Uterus (tissue), 3 donors: ENCODE measurements at regions not wholly inside any gene's neighbourhood (a gene's known extent, or its start where the extent isn't known, plus 50 kb on each side); places are given as distances from the start of the nearest gene placed in this dataset.
"Not testable (repeated sequence)": the region's sequence is repeated elsewhere in the genome, so short reads cannot be mapped to it uniquely, and the experiment has no call there.

Experiments used
- DNase-seq, 2 donors: peaks; one replicate each; pipeline ENCODE4 v3.0.0-alpha.2; 2019 to 2020
- H3K27ac ChIP-seq, 2 donors: fragments of 200-600 bp; sonication (generic); 1 replicate in 1 of 2; 2 replicates in 1 of 2; pipeline ENCODE4 v1.5.1; 2016 to 2018
- H3K27me3 ChIP-seq, 2 donors: fragments of 200-600 bp; sonication (generic); one replicate each; pipeline ENCODE4 v1.5.1; 2018 to 2019; ENCODE audit warnings: control low read depth in 1 of 2
- H3K36me3 ChIP-seq, 2 donors: fragments of 200-600 bp; sonication (generic); one replicate each; pipeline ENCODE4 v1.5.1; 2019; ENCODE audit warnings: control low read depth in 1 of 2
- H3K4me1 ChIP-seq, 2 donors: fragments of 200-600 bp; sonication (generic); one replicate each; pipeline ENCODE4 v1.5.1; 2018 to 2019; ENCODE audit warnings: control low read depth in 1 of 2
- H3K4me3 ChIP-seq, 2 donors: fragments of 200-600 bp; sonication (generic); 1 replicate in 1 of 2; 2 replicates in 1 of 2; pipeline ENCODE4 v1.5.1; 2018 to 2019; ENCODE audit warnings: mild to moderate bottlenecking in 1 of 2
- H3K9me3 ChIP-seq, 2 donors: fragments of 200-600 bp; sonication (generic); one replicate each; pipeline ENCODE4 v1.5.1; 2019; ENCODE audit warnings: control low read depth in 1 of 2
- POLR2A ChIP-seq, 2 donors: fragments of 450-650 bp; IDR thresholded peaks; one replicate each; pipeline ENCODE4 v1.6.1; 2016; ENCODE audit warnings: antibody characterized with exemption in 2 of 2, mild to moderate bottlenecking in 1 of 2, moderate library complexity in 1 of 2
- intact Hi-C: fragments of 100-400 bp; cut with DNase I; formaldehyde crosslinking; loops from one replicate; pipeline ENCODE4 v1.15.1; 2023; ENCODE audit warnings: low total_unique reads
- TF ChIP-seq, protein P1 (sequence below), 4 experiments: fragments of 200-600 bp in 2 of 4; fragments of 450-650 bp in 2 of 4; sonication (generic) in 2 of 4; IDR thresholded peaks; one replicate each; pipeline ENCODE4 v1.5.1; 2016 to 2019; ENCODE audit warnings: antibody characterized with exemption in 4 of 4, mild to moderate bottlenecking in 2 of 4, moderate library complexity in 1 of 4
- donor health status: DM: yes; HTN: yes; CAD: no.

- Histone ChIP-seq H3K4me3 (no peak overlapping the region), H3K27me3 (no peaks in the 10 kb centered on the region), H3K9me3 (no peaks in the 10 kb centered on the region), H3K4me1 (no peaks in the 10 kb centered on the region), H3K27ac (no peak overlapping the region), H3K36me3 (no peaks in the 10 kb centered on the region)
- intact Hi-C loops, result no loop called here
- TF ChIP-seq, protein P1, sequence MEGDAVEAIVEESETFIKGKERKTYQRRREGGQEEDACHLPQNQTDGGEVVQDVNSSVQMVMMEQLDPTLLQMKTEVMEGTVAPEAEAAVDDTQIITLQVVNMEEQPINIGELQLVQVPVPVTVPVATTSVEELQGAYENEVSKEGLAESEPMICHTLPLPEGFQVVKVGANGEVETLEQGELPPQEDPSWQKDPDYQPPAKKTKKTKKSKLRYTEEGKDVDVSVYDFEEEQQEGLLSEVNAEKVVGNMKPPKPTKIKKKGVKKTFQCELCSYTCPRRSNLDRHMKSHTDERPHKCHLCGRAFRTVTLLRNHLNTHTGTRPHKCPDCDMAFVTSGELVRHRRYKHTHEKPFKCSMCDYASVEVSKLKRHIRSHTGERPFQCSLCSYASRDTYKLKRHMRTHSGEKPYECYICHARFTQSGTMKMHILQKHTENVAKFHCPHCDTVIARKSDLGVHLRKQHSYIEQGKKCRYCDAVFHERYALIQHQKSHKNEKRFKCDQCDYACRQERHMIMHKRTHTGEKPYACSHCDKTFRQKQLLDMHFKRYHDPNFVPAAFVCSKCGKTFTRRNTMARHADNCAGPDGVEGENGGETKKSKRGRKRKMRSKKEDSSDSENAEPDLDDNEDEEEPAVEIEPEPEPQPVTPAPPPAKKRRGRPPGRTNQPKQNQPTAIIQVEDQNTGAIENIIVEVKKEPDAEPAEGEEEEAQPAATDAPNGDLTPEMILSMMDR (IDR thresholded peaks at IDR 0.05), result no peak
- no peak for TF ChIP-seq POLR2A (IDR thresholded peaks at IDR 0.05)
- no peak for DNase-seq
Observed at GRCh38 chr3:159390656-159391212, 588.9 kb downstream of the MFSD1 start.

DNA sequence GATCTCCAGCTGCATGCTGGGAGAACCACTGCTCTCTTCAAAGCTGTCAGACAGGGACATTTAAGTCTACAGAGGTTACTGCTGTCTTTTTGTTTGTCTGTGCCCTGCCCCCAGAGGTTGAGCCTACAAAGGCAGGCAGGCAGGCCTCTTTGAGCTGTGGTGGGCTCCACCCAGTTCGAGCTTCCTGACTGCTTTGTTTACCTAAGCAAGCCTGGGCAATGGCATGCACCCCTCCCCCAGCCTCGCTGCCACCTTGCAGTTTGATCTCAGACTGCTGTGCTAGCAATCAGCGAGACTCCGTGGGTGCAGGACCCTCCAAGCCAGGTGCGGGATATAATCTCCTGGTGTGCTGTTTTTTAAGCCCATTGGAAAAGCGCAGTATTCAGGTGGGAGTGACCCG is 591.0 kb upstream of the IL12A start:
- H3K36me3 ChIP-seq, intact Hi-C loops, DNase-seq, H3K27me3 ChIP-seq, H3K27ac ChIP-seq, H3K9me3 ChIP-seq, H3K4me3 ChIP-seq, H3K4me1 ChIP-seq: not testable (repeated sequence)

GRCh38 chr3:159401069-159401468 is 587.6 kb upstream of the IL12A start:
- H3K27me3 ChIP-seq, result no peaks in the 10 kb centered on the region
- H3K4me1 ChIP-seq, result no peaks in the 10 kb centered on the region
- H3K36me3 ChIP-seq, result no peaks in the 10 kb centered on the region
- no peak overlapping the region for H3K4me3 ChIP-seq
- no peak for DNase-seq
- H3K9me3 ChIP-seq, result no peaks in the 10 kb centered on the region
- TF ChIP-seq POLR2A (IDR thresholded peaks at IDR 0.05), result no peak
- TF ChIP-seq, protein P1 (IDR thresholded peaks at IDR 0.05), result no peak
- intact Hi-C loops, result no loop called here
- no peak overlapping the region for H3K27ac ChIP-seq

- H3K9me3 ChIP-seq, DNase-seq, H3K36me3 ChIP-seq, H3K4me1 ChIP-seq, H3K27me3 ChIP-seq, intact Hi-C loops, H3K27ac ChIP-seq, H3K4me3 ChIP-seq: not testable (repeated sequence)
Observed at GRCh38 chr3:159409711-159410110, 578.9 kb upstream of the IL12A start.

DNA sequence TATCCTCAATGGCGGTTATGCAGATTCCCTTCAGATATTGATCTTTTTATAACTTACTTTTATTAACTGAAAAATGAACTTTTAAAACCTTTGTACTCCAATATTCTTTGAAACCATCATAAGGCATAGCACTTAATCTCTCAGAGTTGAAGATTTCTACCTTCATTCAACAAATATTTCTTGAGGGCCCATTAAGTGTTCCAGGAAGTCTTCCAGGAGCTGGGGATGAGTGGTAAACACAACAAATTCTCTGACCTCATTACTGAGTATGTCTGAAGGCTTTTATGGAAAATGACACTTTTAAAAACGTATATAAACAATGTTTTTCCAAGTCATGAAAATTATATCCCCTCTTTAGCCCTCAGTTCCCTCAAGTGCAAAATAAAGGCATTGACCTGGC is 575.3 kb upstream of the IL12A start:
- no peak for DNase-seq
- Histone ChIP-seq H3K27me3 (no peaks in the 10 kb centered on the region), H3K9me3 (peaks cover 0 to 3% of the 10 kb centered on the region in 2 donors), H3K4me1 (no peaks in the 10 kb centered on the region), H3K4me3 (no peak overlapping the region), H3K36me3 (no peaks in the 10 kb centered on the region), H3K27ac (no peak overlapping the region)
- intact Hi-C loops, result no loop called here
- TF ChIP-seq POLR2A (IDR thresholded peaks at IDR 0.05), result no peak
- TF ChIP-seq, protein P1 (IDR thresholded peaks at IDR 0.05), result no peak

GRCh38 chr3:159416856-159417255 is 571.8 kb upstream of the IL12A start:
- no peak for DNase-seq
- Histone ChIP-seq H3K36me3 (no peaks in the 10 kb centered on the region), H3K9me3 (no peaks in the 10 kb centered on the region), H3K27me3 (no peaks in the 10 kb centered on the region), H3K4me3 (no peak overlapping the region), H3K4me1 (no peaks in the 10 kb centered on the region), H3K27ac (no peak overlapping the region)
- intact Hi-C loops, result no loop called here
- no peak for TF ChIP-seq POLR2A (IDR thresholded peaks at IDR 0.05)
- TF ChIP-seq, protein P1 (IDR thresholded peaks at IDR 0.05), result no peak
